Keratinocyte (primary cell): ENCODE measurements at regions not wholly inside any gene's neighbourhood (a gene's known extent, or its start where the extent isn't known, plus 50 kb on each side); places are given as distances from the start of the nearest gene placed in this dataset.

Experiments used
- DNase-seq: peaks from one replicate; pipeline ENCODE4 v3.0.0-alpha.2; 2011; ENCODE audit warnings: low read depth, missing footprints, low spot score
- FAIRE-seq: peaks from 2 replicates; lab custom pipeline; 2011; peaks lifted over from hg19 to GRCh38; lab: Jason Lieb, UNC
- H2AFZ ChIP-seq: 2 replicates; pipeline ENCODE4 v1.6.0; 2012; ENCODE audit warnings: low read length, control low read depth, inconsistent platforms; ENCODE audit not compliant: control insufficient read depth
- H3K27ac ChIP-seq: 2 replicates; pipeline ENCODE4 v1.5.1; 2011; ENCODE audit warnings: low read length; ENCODE audit not compliant: control insufficient read depth, insufficient read depth
- H3K27me3 ChIP-seq: 3 replicates; pipeline ENCODE4 v1.6.0; 2011; ENCODE audit warnings: low read length; ENCODE audit not compliant: control insufficient read depth, insufficient read depth; ENCODE audit errors: extremely low read depth
- H3K36me3 ChIP-seq, 2 experiments: 2 replicates in 1 of 2; 3 replicates in 1 of 2; pipeline ENCODE4 v1.5.1; 2011; ENCODE audit warnings: low read length in 2 of 2, mild to moderate bottlenecking in 1 of 2; ENCODE audit not compliant: control insufficient read depth in 2 of 2, insufficient read depth in 2 of 2; ENCODE audit errors: extremely low read depth in 1 of 2
- H3K4me1 ChIP-seq: 3 replicates; pipeline ENCODE4 v1.5.1; 2011; ENCODE audit warnings: low read length; ENCODE audit not compliant: control insufficient read depth, insufficient read depth; ENCODE audit errors: extremely low read depth
- H3K4me2 ChIP-seq: 3 replicates; pipeline ENCODE4 v1.6.0; 2011; ENCODE audit warnings: low read depth, low read length; ENCODE audit not compliant: control insufficient read depth, insufficient read depth; ENCODE audit errors: extremely low read depth
- H3K4me3 ChIP-seq, 3 experiments: fragments of 200-600 bp in 1 of 3; sonication (generic) in 1 of 3; 2 replicates in 2 of 3; 3 replicates in 1 of 3; pipeline ENCODE4 v1.5.1; 2011 to 2016; ENCODE audit warnings: low read length in 3 of 3, mild to moderate bottlenecking in 3 of 3, control low read depth in 2 of 3, inconsistent platforms in 1 of 3, low read depth in 1 of 3, mixed read lengths in 1 of 3, mixed run types in 1 of 3, moderate library complexity in 1 of 3; ENCODE audit not compliant: control insufficient read depth in 2 of 3, insufficient read depth in 2 of 3; ENCODE audit errors: extremely low read depth in 1 of 3
- H3K79me2 ChIP-seq: 2 replicates; pipeline ENCODE4 v1.6.0; 2012; ENCODE audit warnings: low read length; ENCODE audit not compliant: control insufficient read depth, insufficient read depth
- H3K9ac ChIP-seq: 3 replicates; pipeline ENCODE4 v1.6.0; 2011; ENCODE audit warnings: low read length; ENCODE audit not compliant: control insufficient read depth, insufficient read depth; ENCODE audit errors: extremely low read depth
- H3K9me1 ChIP-seq: 3 replicates; pipeline ENCODE4 v1.6.0; 2011; ENCODE audit warnings: low read length; ENCODE audit not compliant: control insufficient read depth, insufficient read depth; ENCODE audit errors: extremely low read depth
- H3K9me3 ChIP-seq: 2 replicates; pipeline ENCODE4 v1.5.1; 2012; ENCODE audit warnings: low read depth, low read length; ENCODE audit not compliant: control insufficient read depth
- H4K20me1 ChIP-seq: 3 replicates; pipeline ENCODE4 v1.6.0; 2011; ENCODE audit warnings: low read length; ENCODE audit not compliant: control insufficient read depth, insufficient read depth; ENCODE audit errors: extremely low read depth
- CTCF ChIP-seq, 3 experiments: IDR thresholded peaks in 1 of 3; conservative IDR thresholded peaks in 1 of 3; optimal IDR thresholded peaks in 1 of 3; 2 replicates in 2 of 3; 3 replicates in 1 of 3; pipeline versions ENCODE3 to v1.5.1; 2011; ENCODE audit warnings: low read length in 3 of 3, mild to moderate bottlenecking in 3 of 3, moderate library complexity in 2 of 3, control low read depth in 1 of 3, inconsistent platforms in 1 of 3; ENCODE audit not compliant: insufficient read depth in 2 of 3; ENCODE audit errors: extremely low read depth in 1 of 3
- EZH2 ChIP-seq: IDR thresholded peaks from one replicate; pipeline ENCODE4 v1.6.1; 2012; ENCODE audit warnings: inconsistent platforms, mild to moderate bottlenecking, low read length, moderate library complexity
- dilution Hi-C: fragments of 300-500 bp; cut with MboI; formaldehyde crosslinking; loops from one replicate; pipeline ENCODE4 v1.7.0; 2020; ENCODE audit warnings: low sequenced_read_pairs; ENCODE audit not compliant: extremely low pct_ligation_motif_present

DNA sequence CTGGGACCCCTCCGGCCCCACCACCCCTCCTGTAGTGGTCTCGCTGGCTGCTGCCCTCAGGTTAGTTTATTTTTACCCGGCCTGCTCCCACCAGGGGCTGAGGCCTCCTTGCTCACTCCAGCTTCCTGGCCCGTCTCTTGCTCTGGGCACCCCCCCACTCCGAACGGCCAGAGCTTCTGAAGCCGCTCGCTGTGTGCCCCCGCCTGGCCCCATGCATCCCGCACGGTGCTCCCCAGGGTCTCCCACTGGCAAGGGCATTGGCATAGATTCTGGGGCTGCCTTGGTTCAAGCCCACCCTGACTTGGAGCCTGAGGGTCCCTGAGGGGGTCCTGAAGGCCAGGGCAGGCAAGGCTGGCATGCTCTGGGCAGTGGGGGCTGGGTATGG lies 186.4 kb downstream of the SEC14L1 start:
- Histone ChIP-seq H3K4me2 (no peak overlapping the region), H3K36me3 (peaks cover 17 to 24% of the 10 kb centered on the region in 2 experiments), H3K9me3 (no peaks in the 10 kb centered on the region), H3K79me2 (peaks cover 91% of the 10 kb centered on the region), H3K27me3 (no peaks in the 10 kb centered on the region), H3K27ac (no peak overlapping the region), H4K20me1 (peaks cover 66% of the 10 kb centered on the region), H3K4me1 (peaks cover 57% of the 10 kb centered on the region), H3K4me3 (no peak overlapping the region), H3K9ac (no peak overlapping the region), H3K9me1 (peaks cover 15% of the 10 kb centered on the region), H2AFZ (no peak overlapping the region)
- no peak for TF ChIP-seq CTCF (optimal IDR thresholded peaks at IDR 0.05 in 1 of 3, IDR thresholded peaks at IDR 0.05 in 1 of 3, conservative IDR thresholded peaks at IDR 0.05 in 1 of 3; ENCODE audit: extremely low read depth in 1 of 3, insufficient read depth in 2 of 3, low read length in 3 of 3)
- TF ChIP-seq EZH2 = no peak
- DNase-seq = no peak
- dilution Hi-C loops = no loop called here
- FAIRE-seq = no peak

DNA sequence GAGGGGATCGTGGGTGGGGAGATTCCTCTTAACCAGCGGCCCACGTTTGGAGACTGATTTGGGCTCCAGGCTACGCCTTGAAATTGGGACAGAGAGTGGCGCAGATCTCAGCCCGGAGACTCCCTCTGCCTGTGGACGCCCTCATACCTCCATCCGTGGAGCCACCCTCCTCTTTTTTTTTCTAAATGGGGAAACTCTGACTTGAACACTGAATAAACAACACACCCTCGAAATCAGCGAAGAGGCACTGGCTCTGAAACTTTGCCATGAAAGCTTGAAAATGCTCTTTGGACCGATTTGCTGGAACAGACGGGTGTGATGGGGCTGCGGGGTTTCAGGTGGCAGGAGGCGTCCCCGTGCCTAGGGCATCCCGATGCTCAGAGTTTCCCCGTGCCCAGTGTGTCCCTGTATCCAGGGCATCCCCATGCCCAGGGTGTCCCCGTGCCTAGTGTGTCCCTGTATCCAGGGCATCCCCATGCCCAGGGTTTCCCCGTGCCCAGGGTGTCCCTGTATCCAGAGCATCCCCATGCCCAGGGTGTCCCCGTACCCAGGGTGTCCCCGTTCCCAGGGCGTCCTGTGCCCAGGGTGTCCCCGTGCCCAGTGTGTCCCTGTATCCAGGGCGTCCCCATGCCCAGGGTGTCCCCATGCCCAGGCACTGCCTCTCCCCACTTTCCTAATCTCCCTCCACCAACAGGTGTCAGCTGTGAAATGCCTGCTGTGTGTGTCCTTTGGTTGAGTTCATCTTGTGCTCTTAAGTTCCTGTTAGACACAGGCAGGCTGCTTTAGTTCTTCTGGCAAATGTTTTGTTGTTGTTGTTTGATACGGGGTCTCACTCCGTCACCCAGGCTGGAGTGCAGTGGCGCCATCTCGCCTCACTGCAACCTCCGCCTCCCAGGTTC lies 187.0 kb downstream of the SEC14L1 start:
- Histone ChIP-seq H3K27ac (no peak overlapping the region), H4K20me1 (peaks cover 72% of the 10 kb centered on the region), H3K9me3 (no peaks in the 10 kb centered on the region), H3K79me2 (peaks cover 91% of the 10 kb centered on the region), H3K27me3 (no peaks in the 10 kb centered on the region), H3K9me1 (peaks cover 16% of the 10 kb centered on the region), H3K4me1 (peaks cover 57% of the 10 kb centered on the region), H3K9ac (no peak overlapping the region), H3K4me3 (no peak overlapping the region), H2AFZ (no peak overlapping the region), H3K36me3 (peaks cover 19 to 26% of the 10 kb centered on the region in 2 experiments), H3K4me2 (no peak overlapping the region)
- FAIRE-seq = no peak
- DNase-seq = no peak
- dilution Hi-C loops = no loop called here
- no peak for TF ChIP-seq EZH2
- no peak for TF ChIP-seq CTCF (optimal IDR thresholded peaks at IDR 0.05 in 1 of 3, IDR thresholded peaks at IDR 0.05 in 1 of 3, conservative IDR thresholded peaks at IDR 0.05 in 1 of 3; ENCODE audit: extremely low read depth in 1 of 3, insufficient read depth in 2 of 3, low read length in 3 of 3)
